Esophagus mucosa (tissue), 1 donor: ENCODE measurements at regions not wholly inside any gene's neighbourhood (a gene's known extent, or its start where the extent isn't known, plus 50 kb on each side); places are given as distances from the start of the nearest gene placed in this dataset.

Experiments
- ATAC-seq: fragments of 200-7000 bp; cut with Tn5 transposase; one replicate; pipeline ENCODE4 v1.9.1; 2020
- donor health status: DM: yes; HTN: yes; CAD: no.

GRCh38 chr3:135310317-135310716 lies 515.3 kb downstream of the EPHB1 start:
- ATAC-seq, result no peak

GRCh38 chr3:135311699-135312098 lies 516.6 kb downstream of the EPHB1 start:
- ATAC-seq, result no peak

DNA sequence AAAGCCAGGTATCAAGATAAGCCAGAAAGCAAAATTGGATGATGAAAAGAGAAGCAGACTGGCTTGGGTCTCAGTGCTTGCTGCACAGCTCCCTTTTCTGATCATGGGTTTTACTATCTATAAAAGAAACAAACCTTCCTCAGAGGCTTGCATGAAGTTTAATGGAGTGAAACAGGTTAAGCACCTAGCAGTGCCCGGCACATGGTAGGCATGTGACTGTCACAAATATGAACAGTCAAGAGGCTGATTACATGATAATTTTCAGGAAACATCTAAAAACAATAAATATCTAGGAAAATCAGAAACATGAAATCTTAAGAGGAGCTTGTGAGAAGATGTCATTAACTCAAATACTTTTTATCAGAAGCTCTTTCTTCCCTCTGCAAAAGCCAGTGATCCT lies 519.2 kb downstream of the EPHB1 start:
- ATAC-seq, result no peak

GRCh38 chr3:135324301-135324700 lies 529.2 kb downstream of the EPHB1 start:
- no peak for ATAC-seq

GRCh38 chr3:135325096-135325495 lies 530.0 kb downstream of the EPHB1 start:
- ATAC-seq, result no peak

- no peak for ATAC-seq
Observed at GRCh38 chr3:135325726-135326235, 530.7 kb downstream of the EPHB1 start.

- ATAC-seq, result no peak
Observed at GRCh38 chr3:135326851-135327250, 531.8 kb downstream of the EPHB1 start.

GRCh38 chr3:135328036-135328435 lies 533.0 kb downstream of the EPHB1 start:
- ATAC-seq, result no peak

- ATAC-seq, result no peak
Observed at GRCh38 chr3:135329479-135329878, 534.4 kb downstream of the EPHB1 start.

DNA sequence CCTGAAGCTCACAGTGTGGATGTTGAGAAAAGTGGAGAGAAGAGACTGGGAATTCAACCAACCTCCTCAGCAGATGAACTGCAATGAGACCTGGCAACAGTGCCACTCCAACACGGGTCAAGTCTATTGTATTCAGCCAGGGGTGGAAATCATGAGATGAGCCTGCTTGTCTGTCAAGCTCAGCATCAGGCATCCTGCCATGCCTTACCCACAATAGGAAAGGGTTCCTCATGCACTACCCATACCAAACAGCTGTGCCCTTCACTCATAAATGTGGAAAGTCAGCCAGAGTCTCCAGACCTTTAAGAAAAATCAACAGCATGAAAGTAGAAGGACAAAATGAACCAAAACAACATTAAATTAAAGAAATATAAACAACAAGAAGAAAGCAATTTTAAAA lies 542.1 kb downstream of the EPHB1 start:
- no peak for ATAC-seq

DNA sequence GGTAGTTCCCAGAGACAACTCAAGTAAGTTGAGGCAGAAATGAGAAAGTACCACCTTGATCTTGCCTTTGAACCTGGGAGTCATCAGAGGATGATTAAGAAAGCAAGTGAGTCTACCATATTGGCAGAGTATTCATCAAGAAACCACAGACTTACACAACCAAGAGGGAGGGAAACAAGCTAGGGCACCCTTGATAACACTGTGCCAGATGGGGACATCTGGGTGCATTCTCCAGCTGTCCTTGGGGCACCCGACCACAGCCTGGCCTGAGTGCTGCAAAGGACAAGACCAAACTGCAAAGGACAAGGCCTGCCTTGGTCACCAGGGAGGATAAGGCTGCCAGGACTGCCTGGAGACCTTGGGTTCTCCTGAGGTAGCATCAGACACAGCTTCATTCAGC lies 553.6 kb downstream of the EPHB1 start:
- ATAC-seq, result no peak

DNA sequence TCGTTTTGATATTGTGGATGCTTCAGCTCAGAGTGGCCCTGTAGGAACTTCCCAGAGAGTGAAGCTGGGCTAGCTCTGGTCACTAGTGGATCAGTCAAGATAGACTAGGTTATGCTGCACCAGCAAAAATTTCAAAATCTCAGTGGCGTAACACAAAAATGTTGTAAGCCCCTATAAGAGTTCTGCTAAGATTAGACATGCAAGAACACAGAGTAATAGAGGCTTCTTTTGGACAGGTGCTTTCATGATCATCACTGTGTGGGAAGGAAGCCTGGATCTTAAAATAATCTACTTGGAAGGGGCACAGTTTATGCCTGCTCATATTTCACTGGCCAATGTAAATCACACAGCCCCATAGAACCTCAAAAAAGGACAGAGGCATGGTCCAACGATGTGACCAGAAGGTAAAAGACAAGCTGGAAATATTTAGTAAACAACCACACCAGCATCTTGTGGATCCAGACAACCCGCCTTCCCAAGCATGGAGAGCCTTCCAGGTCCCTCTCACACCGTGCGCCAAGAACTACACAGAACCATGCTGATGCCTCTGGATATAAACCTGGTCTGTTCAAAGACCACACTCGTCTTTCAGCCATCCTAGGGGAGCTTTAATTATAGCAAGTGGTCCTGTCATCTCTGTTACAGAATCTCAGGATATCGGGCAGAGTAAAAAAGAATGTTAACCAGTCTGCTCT lies 554.3 kb downstream of the EPHB1 start:
- no peak for ATAC-seq

DNA sequence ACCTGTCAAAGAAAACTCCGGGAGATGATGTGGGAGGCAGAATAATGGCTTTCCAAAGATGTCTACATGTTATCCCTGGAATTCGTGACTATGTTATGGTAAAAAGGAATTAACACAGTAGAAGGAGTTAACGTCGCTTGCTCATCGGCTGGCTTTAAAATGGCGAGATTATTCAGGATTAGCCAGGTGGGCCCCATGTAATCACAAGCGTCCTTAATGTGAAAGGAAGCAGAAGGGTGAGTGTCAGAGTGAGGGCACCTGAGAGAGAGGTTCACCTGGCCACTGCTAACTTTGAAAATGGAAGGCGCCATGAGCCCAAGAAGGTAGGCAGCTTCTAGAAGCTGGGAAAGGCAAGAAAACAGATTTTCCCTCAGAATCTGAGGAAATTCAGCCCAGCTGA lies 557.2 kb downstream of the EPHB1 start:
- no peak for ATAC-seq

- no peak for ATAC-seq
Observed at GRCh38 chr3:135362889-135363288, 567.8 kb downstream of the EPHB1 start.

DNA sequence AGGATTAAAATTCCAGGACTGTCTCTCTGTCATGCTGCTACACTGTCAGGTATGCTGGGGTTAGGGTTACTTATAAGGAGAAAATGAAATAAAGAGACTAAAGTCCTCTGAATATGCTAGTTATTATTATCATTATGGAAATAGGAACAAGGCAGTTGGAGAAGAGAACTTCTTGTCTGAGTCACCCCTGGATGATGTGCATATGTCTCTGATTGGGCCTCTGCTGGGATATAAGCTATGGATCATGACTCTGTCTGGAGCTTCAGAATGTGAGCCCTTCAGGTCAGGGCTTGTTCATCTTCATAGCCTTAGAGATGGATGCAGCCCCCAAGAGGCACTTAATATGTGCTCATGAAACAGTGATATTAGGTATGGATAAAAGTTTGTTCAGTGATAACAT lies 569.6 kb downstream of the EPHB1 start:
- ATAC-seq, result no peak

- no peak for ATAC-seq
Observed at GRCh38 chr3:135366816-135367215, 571.8 kb downstream of the EPHB1 start.

DNA sequence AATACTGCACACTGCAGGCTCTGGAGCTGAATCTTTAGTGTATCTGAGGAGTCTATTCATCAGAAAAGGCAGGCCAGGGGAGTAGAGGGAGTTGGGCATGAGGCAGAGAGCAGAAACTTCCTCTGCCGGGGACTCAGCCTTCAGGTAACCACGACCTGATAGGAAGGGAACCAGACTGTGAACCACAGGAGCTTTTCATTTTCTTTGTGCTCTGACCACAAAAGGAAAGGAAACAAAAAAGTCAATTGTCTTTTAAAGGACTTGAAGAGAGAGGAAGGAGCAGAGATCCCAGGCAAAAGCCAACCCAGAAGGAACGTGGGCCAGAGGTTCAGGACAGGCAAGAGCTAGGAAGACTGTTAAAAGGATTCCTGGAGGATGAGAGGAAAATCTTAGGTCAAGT lies 573.3 kb downstream of the EPHB1 start:
- no peak for ATAC-seq

GRCh38 chr3:135368781-135369180 lies 573.7 kb downstream of the EPHB1 start:
- ATAC-seq, result no peak

DNA sequence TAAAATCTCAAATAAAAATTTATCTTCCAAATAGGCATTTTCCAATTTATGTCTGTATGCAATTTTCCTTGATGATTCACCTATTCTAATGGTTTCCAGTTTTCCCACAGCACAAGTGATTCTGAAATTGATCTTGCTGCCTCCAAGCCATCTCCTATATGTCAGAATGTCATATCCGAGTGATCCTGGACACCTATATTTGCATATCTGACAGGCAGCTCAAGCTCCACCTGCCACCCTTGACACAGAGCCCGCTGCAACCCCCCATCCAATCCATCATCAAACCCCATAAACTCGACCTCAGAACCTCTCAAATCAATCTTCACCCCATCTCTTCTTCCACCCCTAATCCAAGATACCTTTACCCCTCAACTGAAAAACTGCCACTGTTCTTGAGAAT lies 579.5 kb downstream of the EPHB1 start:
- no peak for ATAC-seq

DNA sequence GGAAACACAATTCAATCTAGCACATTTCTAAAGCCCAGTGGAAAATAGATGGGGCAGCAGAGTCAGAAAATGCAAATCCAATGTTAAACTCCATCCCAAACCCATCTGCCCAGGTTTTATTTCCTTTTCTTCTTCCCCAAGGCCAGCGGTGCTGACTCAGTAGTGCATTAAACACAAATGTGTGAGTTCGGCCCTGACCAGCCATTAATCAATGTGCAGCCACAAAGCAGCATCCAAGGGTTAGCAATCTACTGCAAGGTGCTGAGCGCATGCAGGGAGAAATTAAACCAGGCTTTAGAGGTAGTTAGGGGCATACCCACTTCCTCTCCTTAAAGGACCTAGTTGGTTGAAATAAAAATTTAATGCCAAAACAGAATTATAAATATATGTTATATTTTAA lies 583.3 kb upstream of the PPP2R3A start:
- ATAC-seq, result no peak

DNA sequence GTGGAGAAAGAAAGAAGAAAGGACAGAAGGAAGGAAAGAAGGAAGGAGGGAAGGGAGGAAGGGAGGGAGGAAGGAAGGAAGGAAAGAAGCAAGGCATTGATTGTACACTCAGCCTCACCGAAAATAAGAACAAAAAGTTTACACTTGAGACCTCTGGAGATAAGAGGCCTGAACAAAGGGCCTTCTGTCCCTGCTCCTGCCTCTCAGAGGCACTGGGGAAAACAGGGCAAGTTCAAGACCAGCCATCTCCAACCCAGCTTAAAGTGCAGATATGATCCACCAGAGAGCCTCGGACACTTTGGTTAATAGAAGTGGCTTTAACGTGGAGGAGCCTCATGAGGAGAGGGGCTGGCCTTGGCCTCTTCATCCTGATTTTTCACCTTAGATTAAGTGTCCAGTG lies 582.9 kb upstream of the PPP2R3A start:
- no peak for ATAC-seq

DNA sequence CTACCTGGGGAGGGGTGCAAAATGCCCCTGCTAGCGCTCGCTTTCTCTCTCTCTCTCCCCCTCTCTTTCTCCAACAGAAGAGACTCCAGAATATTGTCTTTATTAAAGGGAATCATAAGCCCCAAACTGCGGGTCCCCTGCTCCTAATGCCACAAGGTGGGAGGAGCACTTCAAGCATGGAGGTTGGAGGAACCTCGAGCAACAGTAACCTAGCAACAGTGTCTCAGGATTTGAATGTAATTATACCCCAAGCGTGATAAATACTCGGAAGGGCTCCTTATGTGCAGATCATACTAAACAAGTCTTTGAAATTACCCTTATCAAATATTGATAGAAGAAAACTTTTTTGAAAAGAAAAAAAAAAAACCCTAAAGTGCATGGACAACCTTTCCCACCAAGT lies 582.2 kb upstream of the PPP2R3A start:
- ATAC-seq, result no peak

DNA sequence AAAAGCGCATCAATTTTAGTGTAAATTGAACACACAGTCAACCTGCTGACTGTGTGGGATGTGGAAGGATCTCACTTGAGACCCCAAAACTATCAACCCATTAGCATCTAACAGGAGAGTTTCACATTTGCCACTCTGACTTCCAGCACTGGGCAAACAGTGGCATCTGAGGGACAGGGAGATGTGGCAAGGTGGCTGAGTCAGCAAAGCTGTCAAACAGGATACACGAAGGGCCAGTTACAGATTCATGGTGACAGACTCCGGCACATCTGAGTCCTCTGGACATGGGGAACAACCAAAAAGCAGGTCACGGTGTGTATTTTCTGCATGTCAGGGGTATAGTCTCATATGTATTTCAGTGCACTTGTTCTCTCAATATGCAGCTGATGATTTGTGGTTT lies 573.4 kb upstream of the PPP2R3A start:
- ATAC-seq, result no peak

DNA sequence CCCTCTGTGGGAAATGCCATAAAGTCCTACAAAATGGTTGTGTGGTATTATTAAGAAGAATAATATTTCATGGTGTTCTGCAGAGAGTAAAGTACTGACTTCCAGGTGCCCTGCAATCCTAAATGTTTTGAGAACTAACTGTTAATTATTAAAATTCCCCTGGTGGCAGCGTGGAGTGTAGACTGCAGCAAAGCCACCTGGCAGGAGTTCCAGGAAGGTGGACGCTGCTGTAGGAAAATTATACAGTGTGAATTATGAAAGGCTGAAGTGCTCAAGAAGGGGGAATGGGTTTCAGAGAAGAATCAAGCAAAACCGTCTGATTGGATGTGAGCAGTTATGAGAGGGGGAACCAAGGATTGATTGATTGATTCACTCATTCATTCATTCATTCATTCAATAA lies 572.4 kb upstream of the PPP2R3A start:
- ATAC-seq, result no peak

DNA sequence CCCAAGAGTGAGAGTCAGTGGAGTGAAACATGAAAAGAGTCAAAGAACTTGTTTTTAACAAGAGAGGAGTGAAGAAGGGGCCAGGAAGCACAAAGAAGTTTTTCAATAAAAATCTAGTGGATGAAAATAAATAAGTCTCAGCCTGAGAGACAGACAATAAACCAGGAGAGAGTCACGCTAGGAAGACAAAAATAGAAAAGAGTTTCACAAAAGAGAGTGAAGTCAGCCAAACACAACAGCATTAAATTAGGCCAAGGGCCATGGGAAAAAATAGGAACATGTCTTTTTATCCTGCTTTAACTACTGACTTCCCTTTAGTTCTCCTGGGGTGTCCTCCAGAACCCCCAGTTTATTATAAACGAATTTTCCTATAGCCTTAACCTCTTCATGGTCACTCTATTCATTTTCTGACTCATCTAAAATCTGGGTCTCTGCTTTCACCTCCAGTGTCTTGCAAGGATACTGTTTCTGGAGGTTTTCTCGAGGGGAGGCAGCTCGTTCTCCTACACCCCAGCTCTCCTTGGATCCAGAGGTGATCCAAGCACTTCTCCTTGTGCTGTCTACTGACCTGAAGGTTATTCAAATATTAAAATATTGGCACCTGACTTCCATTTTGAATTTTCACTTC lies 571.5 kb upstream of the PPP2R3A start:
- no peak for ATAC-seq
